H9 (cell line): ENCODE measurements at regions not wholly inside any gene's neighbourhood (a gene's known extent, or its start where the extent isn't known, plus 50 kb on each side); places are given as distances from the start of the nearest gene placed in this dataset.

Experiments used
- DNase-seq: peaks from one replicate; pipeline ENCODE4 v3.0.0-alpha.2; 2017
- H2AFZ ChIP-seq: one replicate; pipeline ENCODE4 v1.6.1; 2013; ENCODE audit warnings: mild to moderate bottlenecking, low read length, control low read depth, moderate library complexity
- H2AK5ac ChIP-seq: 2 replicates; pipeline ENCODE4 v1.6.1; 2013; ENCODE audit warnings: low read length, control low read depth, mixed read lengths; ENCODE audit not compliant: insufficient read length
- H2BK120ac ChIP-seq: one replicate; pipeline ENCODE4 v1.6.1; 2013; ENCODE audit warnings: low read depth, mild to moderate bottlenecking, low read length, control low read depth, inconsistent platforms; ENCODE audit not compliant: poor library complexity, severe bottlenecking
- H2BK12ac ChIP-seq: 2 replicates; pipeline ENCODE4 v1.6.1; 2013; ENCODE audit warnings: low read length, control low read depth, mixed read lengths, low read depth; ENCODE audit not compliant: insufficient read length
- H2BK15ac ChIP-seq: 2 replicates; pipeline ENCODE4 v1.6.1; 2013; ENCODE audit warnings: low read depth, low read length, control low read depth
- H2BK20ac ChIP-seq: one replicate; pipeline ENCODE4 v1.6.1; 2013; ENCODE audit warnings: low read depth, mild to moderate bottlenecking, low read length, control low read depth, inconsistent platforms; ENCODE audit not compliant: poor library complexity, severe bottlenecking
- H2BK5ac ChIP-seq: 2 replicates; pipeline ENCODE4 v1.6.1; 2013; ENCODE audit warnings: low read length, control low read depth, mixed read lengths; ENCODE audit not compliant: insufficient read length
- H3K14ac ChIP-seq: 2 replicates; pipeline ENCODE4 v1.6.1; 2013; ENCODE audit warnings: low read length, control low read depth; ENCODE audit not compliant: insufficient read depth
- H3K18ac ChIP-seq: 2 replicates; pipeline ENCODE4 v1.6.1; 2013; ENCODE audit warnings: low read depth, mild to moderate bottlenecking, mixed read lengths, low read length, control low read depth; ENCODE audit not compliant: insufficient read length
- H3K23ac ChIP-seq: 2 replicates; pipeline ENCODE4 v1.6.1; 2013; ENCODE audit warnings: low read length, control low read depth, mixed read lengths, low read depth; ENCODE audit not compliant: insufficient read length
- H3K23me2 ChIP-seq: 2 replicates; pipeline ENCODE4 v1.6.1; 2013; ENCODE audit warnings: low read depth, mild to moderate bottlenecking, mixed read lengths, low read length, control low read depth; ENCODE audit not compliant: insufficient read length, poor library complexity, severe bottlenecking
- H3K27ac ChIP-seq: 2 replicates; pipeline ENCODE4 v1.5.1; 2013; ENCODE audit warnings: low read length, control low read depth, mixed read lengths, low read depth; ENCODE audit not compliant: insufficient read length
- H3K27me3 ChIP-seq: 2 replicates; pipeline ENCODE4 v1.6.1; 2013; ENCODE audit warnings: low read length, control low read depth, inconsistent platforms; ENCODE audit not compliant: insufficient read depth
- H3K4ac ChIP-seq: 2 replicates; pipeline ENCODE4 v1.6.1; 2013; ENCODE audit warnings: low read depth, mild to moderate bottlenecking, control low read depth, inconsistent platforms, low read length, moderate library complexity
- H3K4me1 ChIP-seq: 2 replicates; pipeline ENCODE4 v1.6.1; 2013; ENCODE audit warnings: low read length, control low read depth, inconsistent platforms; ENCODE audit not compliant: insufficient read depth
- H3K4me2 ChIP-seq: 2 replicates; pipeline ENCODE4 v1.6.1; 2013; ENCODE audit warnings: low read length, control low read depth, mixed read lengths; ENCODE audit not compliant: insufficient read length, insufficient read depth
- H3K56ac ChIP-seq: 2 replicates; pipeline ENCODE4 v1.6.1; 2013; ENCODE audit warnings: low read depth, mild to moderate bottlenecking, mixed read lengths, low read length, control low read depth; ENCODE audit not compliant: insufficient read length
- H3K79me1 ChIP-seq: 2 replicates; pipeline ENCODE4 v1.6.1; 2013; ENCODE audit warnings: low read depth, mild to moderate bottlenecking, moderate library complexity, low read length, control low read depth, inconsistent platforms; ENCODE audit not compliant: insufficient read depth, poor library complexity, severe bottlenecking
- H3K79me2 ChIP-seq: 2 replicates; pipeline ENCODE4 v1.6.1; 2013; ENCODE audit warnings: low read length, control low read depth, inconsistent platforms; ENCODE audit not compliant: insufficient read depth
- H3K9ac ChIP-seq: 2 replicates; pipeline ENCODE4 v1.6.1; 2013; ENCODE audit warnings: low read length, control low read depth, mixed read lengths; ENCODE audit not compliant: insufficient read length; ENCODE audit errors: extremely low read depth
- H3K9me3 ChIP-seq: one replicate; pipeline ENCODE4 v1.6.1; 2013; ENCODE audit warnings: low read depth, low read length, inconsistent platforms; ENCODE audit not compliant: control insufficient read depth
- H3T11ph ChIP-seq: one replicate; pipeline ENCODE4 v1.6.1; 2013; ENCODE audit warnings: mild to moderate bottlenecking, low read length, control low read depth, inconsistent platforms
- H4K20me1 ChIP-seq: one replicate; pipeline ENCODE4 v1.6.1; 2013; ENCODE audit not compliant: control insufficient read depth, insufficient read length, insufficient read depth
- H4K5ac ChIP-seq: 2 replicates; pipeline ENCODE4 v1.6.1; 2013; ENCODE audit warnings: low read depth, mild to moderate bottlenecking, mixed read lengths, low read length, control low read depth; ENCODE audit not compliant: insufficient read length
- H4K8ac ChIP-seq: replicated peaks from 2 replicates; pipeline ENCODE4 v1.6.1; 2013; ENCODE audit warnings: low read length, control low read depth, mixed read lengths, low read depth; ENCODE audit not compliant: insufficient read length
- H4K91ac ChIP-seq: 2 replicates; pipeline ENCODE4 v1.6.1; 2013; ENCODE audit warnings: low read depth, mild to moderate bottlenecking, moderate library complexity, mixed read lengths, low read length, control low read depth; ENCODE audit not compliant: insufficient read length
- H3K27ac Mint-ChIP-seq, 3 experiments: 2 replicates in 2 of 3; 3 replicates in 1 of 3; pipeline ENCODE4 v1.8.0; 2020 to 2021; ENCODE audit warnings: mixed read lengths in 3 of 3, mild to moderate bottlenecking in 1 of 3, moderate library complexity in 1 of 3
- H3K27me3 Mint-ChIP-seq: 2 replicates; pipeline ENCODE4 v1.8.0; 2021; ENCODE audit warnings: low read depth, mild to moderate bottlenecking, moderate library complexity, mixed read lengths
- H3K36me3 Mint-ChIP-seq, 3 experiments: 2 replicates in 2 of 3; 3 replicates in 1 of 3; pipeline ENCODE4 v1.8.0; 2020 to 2021; ENCODE audit warnings: low read depth in 3 of 3, mixed read lengths in 3 of 3; ENCODE audit not compliant: insufficient read depth in 1 of 3
- H3K4me1 Mint-ChIP-seq, 2 experiments: 2 replicates each; pipeline ENCODE4 v1.8.0; 2020; ENCODE audit warnings: mixed read lengths in 2 of 2
- H3K4me3 Mint-ChIP-seq, 2 experiments: 2 replicates in 1 of 2; 3 replicates in 1 of 2; pipeline ENCODE4 v1.8.0; 2020 to 2021; ENCODE audit warnings: mild to moderate bottlenecking in 2 of 2, mixed read lengths in 2 of 2, moderate library complexity in 1 of 2
- H3K9me3 Mint-ChIP-seq, 2 experiments: 2 replicates in 1 of 2; 3 replicates in 1 of 2; pipeline ENCODE4 v1.8.0; 2020; ENCODE audit warnings: mild to moderate bottlenecking in 2 of 2, mixed read lengths in 2 of 2, moderate library complexity in 1 of 2
- WGBS: extraction: QIAGEN DNeasy Blood & Tissue Kit; methylation state at CpG from one replicate; pipeline ENCODE4 v1.1.7; 2013; ENCODE audit warnings: missing lambda C conversion rate, low lambda C conversion rate, mixed read lengths; ENCODE audit not compliant: insufficient read length; ENCODE audit errors: extremely low coverage; 5-methylcytosine and 5-hydroxymethylcytosine counted together
- TF ChIP-seq, protein P1 (sequence below): fragments of 200-600 bp; sonication (generic); conservative IDR thresholded peaks from 3 replicates; pipeline ENCODE4 v1.8.0; 2021; ENCODE audit warnings: antibody characterized with exemption, mild to moderate bottlenecking

DNA sequence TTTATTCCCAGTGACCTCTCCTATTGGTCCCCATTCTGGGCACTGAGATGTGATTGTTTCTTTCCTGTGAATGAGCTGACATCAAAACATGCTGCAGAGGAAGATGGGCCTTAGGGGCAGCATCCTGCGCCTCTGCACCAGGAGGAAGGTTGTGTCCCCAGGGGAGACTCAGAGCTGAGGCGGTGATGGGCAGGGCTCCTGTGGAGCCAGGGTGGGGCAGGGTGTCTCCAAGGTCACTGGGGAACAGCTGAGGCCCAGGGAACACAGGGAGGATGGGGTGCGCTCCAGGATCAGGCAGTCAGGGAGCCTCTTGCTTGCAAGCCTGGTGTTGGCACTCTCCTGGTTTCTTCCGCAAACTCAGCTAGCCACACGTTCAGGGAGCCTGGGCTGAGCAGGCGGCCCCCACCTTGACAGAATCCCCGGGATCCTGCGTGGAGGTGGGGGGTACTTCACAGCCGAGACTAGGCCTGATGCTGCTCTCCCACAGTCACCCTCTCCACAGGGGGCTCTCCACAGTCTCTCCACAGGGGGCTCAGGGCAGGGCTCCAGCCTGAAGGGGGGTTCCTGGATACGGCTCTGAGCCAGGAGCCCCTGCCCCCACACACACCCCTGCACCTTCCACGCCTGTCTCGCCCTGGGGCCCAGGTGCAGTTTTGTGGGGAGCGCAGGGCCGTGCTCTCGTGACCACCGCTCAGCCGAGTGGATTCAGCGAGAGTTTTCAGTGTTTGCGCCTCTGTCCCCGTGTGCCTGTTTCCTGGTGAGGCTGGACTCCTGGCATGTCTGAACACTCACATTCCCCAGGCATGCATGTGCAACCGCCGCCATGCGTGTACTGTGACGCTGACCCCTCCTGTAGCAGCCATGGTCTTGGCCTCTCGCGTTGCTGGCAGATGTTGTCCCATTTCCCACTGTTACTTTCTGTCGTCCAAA lies 264.7 kb downstream of the SEC23A start:
- H3K4ac ChIP-seq, result no peak overlapping the region
- no peaks in the 10 kb centered on the region for H3K27me3 ChIP-seq
- H3K9me3 ChIP-seq, result no peaks in the 10 kb centered on the region
- H3K27ac Mint-ChIP-seq, result peak overlapping the region in 2 of 3 experiments; percentile 61 to 96; a peak in 6 of 7 replicates
- no peaks in the 10 kb centered on the region for H3K79me2 ChIP-seq
- no peak overlapping the region for H4K5ac ChIP-seq
- H3K36me3 Mint-ChIP-seq, result no peaks in the 10 kb centered on the region; a peak in 1 of 7 replicates
- H3K9me3 Mint-ChIP-seq, result 0 out of 5 replicates have a peak, but pooled peaks cover 0 to 2% of the 10 kb centered on the region in 2 experiments
- H4K20me1 ChIP-seq, result no peaks in the 10 kb centered on the region
- H2BK20ac ChIP-seq, result no peak overlapping the region
- no peak overlapping the region for H3K23ac ChIP-seq
- H3K27me3 Mint-ChIP-seq, result no peaks in the 10 kb centered on the region
- no peaks in the 10 kb centered on the region for H3K4me1 ChIP-seq
- H3K18ac ChIP-seq, result no peak overlapping the region
- no peak overlapping the region for H2BK12ac ChIP-seq
- peak overlapping the region; percentile 39 for H3K14ac ChIP-seq
- H2AFZ ChIP-seq, result peak overlapping the region; percentile 70
- no peak overlapping the region for H3K9ac ChIP-seq
- no peaks in the 10 kb centered on the region for H3K23me2 ChIP-seq
- no peak overlapping the region for H3K56ac ChIP-seq
- DNase-seq, result no peak
- no peak overlapping the region for H3T11ph ChIP-seq
- no CpG with 5 or more reads among the region's 27 CpGs for WGBS
- H2BK120ac ChIP-seq, result no peak overlapping the region
- no peak overlapping the region for H4K8ac ChIP-seq
- no peak overlapping the region for H3K27ac ChIP-seq
- H4K91ac ChIP-seq, result peak overlapping the region; percentile 61
- H3K79me1 ChIP-seq, result no peaks in the 10 kb centered on the region
- TF ChIP-seq, protein P1, sequence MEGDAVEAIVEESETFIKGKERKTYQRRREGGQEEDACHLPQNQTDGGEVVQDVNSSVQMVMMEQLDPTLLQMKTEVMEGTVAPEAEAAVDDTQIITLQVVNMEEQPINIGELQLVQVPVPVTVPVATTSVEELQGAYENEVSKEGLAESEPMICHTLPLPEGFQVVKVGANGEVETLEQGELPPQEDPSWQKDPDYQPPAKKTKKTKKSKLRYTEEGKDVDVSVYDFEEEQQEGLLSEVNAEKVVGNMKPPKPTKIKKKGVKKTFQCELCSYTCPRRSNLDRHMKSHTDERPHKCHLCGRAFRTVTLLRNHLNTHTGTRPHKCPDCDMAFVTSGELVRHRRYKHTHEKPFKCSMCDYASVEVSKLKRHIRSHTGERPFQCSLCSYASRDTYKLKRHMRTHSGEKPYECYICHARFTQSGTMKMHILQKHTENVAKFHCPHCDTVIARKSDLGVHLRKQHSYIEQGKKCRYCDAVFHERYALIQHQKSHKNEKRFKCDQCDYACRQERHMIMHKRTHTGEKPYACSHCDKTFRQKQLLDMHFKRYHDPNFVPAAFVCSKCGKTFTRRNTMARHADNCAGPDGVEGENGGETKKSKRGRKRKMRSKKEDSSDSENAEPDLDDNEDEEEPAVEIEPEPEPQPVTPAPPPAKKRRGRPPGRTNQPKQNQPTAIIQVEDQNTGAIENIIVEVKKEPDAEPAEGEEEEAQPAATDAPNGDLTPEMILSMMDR, result no peak
- no peak overlapping the region for H2BK15ac ChIP-seq
- peaks cover 12 to 13% of the 10 kb centered on the region in 2 experiments for H3K4me1 Mint-ChIP-seq
- H2BK5ac ChIP-seq, result no peak overlapping the region
- peak overlapping the region in 1 of 2 experiments; percentile 28; a peak in 2 of 5 replicates for H3K4me3 Mint-ChIP-seq
- no peak overlapping the region for H3K4me2 ChIP-seq
- no peak overlapping the region for H2AK5ac ChIP-seq
